CD4-positive, CD25-positive, alpha-beta regulatory T cell (primary cell): ENCODE measurements at regions not wholly inside any gene's neighbourhood (a gene's known extent, or its start where the extent isn't known, plus 50 kb on each side); places are given as distances from the start of the nearest gene placed in this dataset.

Experiments
- ATAC-seq, 2 donors: fragments of 150-1000 bp; cut with Tn5 transposase; one replicate each; pipeline ENCODE4 v1.10.0; 2021; ENCODE audit warnings: low read depth in 2 of 2, moderate number of reproducible peaks in 2 of 2, moderate library complexity in 1 of 2
- DNase-seq, 3 donors: peaks; one replicate each; pipeline versions ENCODE4 v3.0.0 to v3.0.0-alpha.2; 2012 to 2022; ENCODE audit warnings: mixed read lengths in 1 of 3
- H3K27ac ChIP-seq: one replicate; pipeline ENCODE4 v1.7.0; 2013; ENCODE audit warnings: mild to moderate bottlenecking, low read length; ENCODE audit not compliant: insufficient read depth, poor library complexity, severe bottlenecking
- H3K27me3 ChIP-seq: one replicate; pipeline ENCODE4 v1.7.0; 2013; ENCODE audit warnings: low read length; ENCODE audit not compliant: control insufficient read depth, insufficient read depth
- H3K36me3 ChIP-seq: one replicate; pipeline ENCODE4 v1.7.0; 2013; ENCODE audit warnings: mild to moderate bottlenecking, low read length, moderate library complexity; ENCODE audit not compliant: control insufficient read depth, insufficient read depth
- H3K4me1 ChIP-seq: 2 replicates; pipeline ENCODE4 v1.7.0; 2013; ENCODE audit warnings: mild to moderate bottlenecking, low read length; ENCODE audit not compliant: insufficient read depth, control insufficient read depth, poor library complexity, severe bottlenecking
- H3K4me3 ChIP-seq: one replicate; pipeline ENCODE4 v1.7.0; 2013; ENCODE audit warnings: low read depth, mild to moderate bottlenecking, low read length, moderate library complexity
- H3K9me3 ChIP-seq, 2 experiments: 1 replicate in 1 of 2; 2 replicates in 1 of 2; pipeline ENCODE4 v1.7.0; 2013; ENCODE audit warnings: low read length in 2 of 2, mild to moderate bottlenecking in 1 of 2, moderate library complexity in 1 of 2; ENCODE audit not compliant: control insufficient read depth in 2 of 2
- H3K27ac Mint-ChIP-seq, 3 donors: one replicate each; pipeline ENCODE4 v1.8.0; 2020 to 2022; ENCODE audit warnings: mild to moderate bottlenecking in 3 of 3, mixed read lengths in 3 of 3, moderate library complexity in 2 of 3
- H3K27me3 Mint-ChIP-seq: one replicate; pipeline ENCODE4 v1.8.0; 2022; ENCODE audit warnings: mild to moderate bottlenecking, mixed read lengths
- H3K36me3 Mint-ChIP-seq: one replicate; pipeline ENCODE4 v1.8.0; 2020; ENCODE audit warnings: mixed read lengths
- H3K4me1 Mint-ChIP-seq, 4 donors: one replicate each; pipeline ENCODE4 v1.8.0; 2020 to 2022; ENCODE audit warnings: mixed read lengths in 4 of 4, mild to moderate bottlenecking in 1 of 4
- H3K4me3 Mint-ChIP-seq, 4 donors: one replicate each; pipeline ENCODE4 v1.8.0; 2020 to 2022; ENCODE audit warnings: mild to moderate bottlenecking in 4 of 4, mixed read lengths in 4 of 4, moderate library complexity in 3 of 4
- H3K9me3 Mint-ChIP-seq, 7 donors: one replicate each; pipeline ENCODE4 v1.8.0; 2020 to 2022; ENCODE audit warnings: mixed read lengths in 7 of 7, mild to moderate bottlenecking in 3 of 7, moderate library complexity in 2 of 7

- ATAC-seq (no peak), DNase-seq (no peak)
- Histone ChIP-seq H3K4me3 (no peak overlapping the region), H3K4me1 (peaks cover 5% of the 10 kb centered on the region), H3K9me3 (peaks cover 0 to 4% of the 10 kb centered on the region in 2 experiments), H3K27ac (no peak overlapping the region), H3K27me3 (peaks cover 2% of the 10 kb centered on the region), H3K36me3 (no peaks in the 10 kb centered on the region)
- Mint-ChIP-seq H3K27me3 (no peaks in the 10 kb centered on the region), H3K36me3 (peaks cover 6% of the 10 kb centered on the region), H3K4me3 (no peak overlapping the region), H3K9me3 (peaks cover 0 to 7% (median 4%) of the 10 kb centered on the region in 7 donors), H3K27ac (no peak overlapping the region), H3K4me1 (peaks cover 0 to 19% (median 1%) of the 10 kb centered on the region in 4 donors)
These were observed 640.9 kb downstream of the NPHP4 start for GRCh38 chr1:5351366-5351765.

- DNase-seq (no peak), ATAC-seq (no peak)
- Histone ChIP-seq H3K4me1 (peaks cover 5% of the 10 kb centered on the region), H3K27me3 (no peaks in the 10 kb centered on the region), H3K27ac (no peak overlapping the region), H3K36me3 (no peaks in the 10 kb centered on the region), H3K4me3 (no peak overlapping the region), H3K9me3 (no peaks in the 10 kb centered on the region)
- Mint-ChIP-seq H3K4me1 (peaks cover 0 to 19% (median 3%) of the 10 kb centered on the region in 4 donors), H3K27me3 (no peaks in the 10 kb centered on the region), H3K27ac (peak overlapping the region in 1 of 3 donors; percentile 66), H3K36me3 (peaks cover 6% of the 10 kb centered on the region), H3K4me3 (no peak overlapping the region), H3K9me3 (peaks cover 0 to 2% (median 0%) of the 10 kb centered on the region in 7 donors)
These were observed 642.7 kb downstream of the NPHP4 start for GRCh38 chr1:5349526-5349925.

- Mint-ChIP-seq H3K27me3 (no peaks in the 10 kb centered on the region), H3K4me1 (peaks cover 0 to 19% (median 3%) of the 10 kb centered on the region in 4 donors), H3K9me3 (peaks cover 0 to 2% (median 0%) of the 10 kb centered on the region in 7 donors), H3K4me3 (no peak overlapping the region), H3K36me3 (peaks cover 6% of the 10 kb centered on the region), H3K27ac (peak overlapping the region in 1 of 3 donors; percentile 66)
- Histone ChIP-seq H3K9me3 (no peaks in the 10 kb centered on the region), H3K4me1 (peaks cover 5% of the 10 kb centered on the region), H3K4me3 (no peak overlapping the region), H3K27me3 (no peaks in the 10 kb centered on the region), H3K27ac (no peak overlapping the region), H3K36me3 (no peaks in the 10 kb centered on the region)
- DNase-seq (peak in 2 of 3 donors; percentile 7 to 19), ATAC-seq (no peak)
These were observed 643.3 kb downstream of the NPHP4 start for GRCh38 chr1:5348732-5349465.

GRCh38 chr1:5347726-5348125 is 644.5 kb downstream of the NPHP4 start:
- DNase-seq (no peak), ATAC-seq (no peak)
- H3K27ac Mint-ChIP-seq = peak overlapping the region in 1 of 3 donors; percentile 23
- Histone ChIP-seq H3K4me3 (no peak overlapping the region), H3K9me3 (no peaks in the 10 kb centered on the region), H3K36me3 (no peaks in the 10 kb centered on the region), H3K27me3 (no peaks in the 10 kb centered on the region), H3K4me1 (peaks cover 5% of the 10 kb centered on the region), H3K27ac (no peak overlapping the region)
- peaks cover 0 to 2% (median 0%) of the 10 kb centered on the region in 7 donors for H3K9me3 Mint-ChIP-seq
- H3K27me3 Mint-ChIP-seq = no peaks in the 10 kb centered on the region
- H3K4me1 Mint-ChIP-seq = peaks cover 0 to 19% (median 3%) of the 10 kb centered on the region in 4 donors
- no peak overlapping the region for H3K4me3 Mint-ChIP-seq
- peaks cover 6% of the 10 kb centered on the region for H3K36me3 Mint-ChIP-seq

- no peak for ATAC-seq
- DNase-seq = no peak
- Histone ChIP-seq H3K36me3 (no peaks in the 10 kb centered on the region), H3K27ac (no peak overlapping the region), H3K9me3 (no peaks in the 10 kb centered on the region), H3K27me3 (no peaks in the 10 kb centered on the region), H3K4me3 (no peak overlapping the region), H3K4me1 (peaks cover 5% of the 10 kb centered on the region)
- H3K27me3 Mint-ChIP-seq = no peaks in the 10 kb centered on the region
- peaks cover 0 to 27% (median 8%) of the 10 kb centered on the region in 4 donors for H3K4me1 Mint-ChIP-seq
- no peak overlapping the region for H3K27ac Mint-ChIP-seq
- peaks cover 6% of the 10 kb centered on the region for H3K36me3 Mint-ChIP-seq
- H3K9me3 Mint-ChIP-seq = peaks cover 0 to 4% (median 0%) of the 10 kb centered on the region in 7 donors
- H3K4me3 Mint-ChIP-seq = no peak overlapping the region
These were observed 646.7 kb downstream of the NPHP4 start for GRCh38 chr1:5345556-5345955.

- H3K27me3 Mint-ChIP-seq = peaks cover under 1% of the 10 kb centered on the region
- peaks cover 0 to 4% (median 0%) of the 10 kb centered on the region in 7 donors for H3K9me3 Mint-ChIP-seq
- ATAC-seq (no peak), DNase-seq (no peak)
- Histone ChIP-seq H3K9me3 (no peaks in the 10 kb centered on the region), H3K36me3 (no peaks in the 10 kb centered on the region), H3K4me3 (no peak overlapping the region), H3K27me3 (no peaks in the 10 kb centered on the region), H3K4me1 (no peaks in the 10 kb centered on the region), H3K27ac (no peak overlapping the region)
- H3K4me1 Mint-ChIP-seq = peaks cover 0 to 21% (median 9%) of the 10 kb centered on the region in 4 donors
- H3K36me3 Mint-ChIP-seq = peaks cover 6% of the 10 kb centered on the region
- H3K27ac Mint-ChIP-seq = peak overlapping the region in 1 of 3 donors; percentile 41
- H3K4me3 Mint-ChIP-seq = no peak overlapping the region
These were observed 648.8 kb downstream of the NPHP4 start for GRCh38 chr1:5343256-5344020.

GRCh38 chr1:5342830-5343229 is 649.4 kb downstream of the NPHP4 start:
- Mint-ChIP-seq H3K27ac (no peak overlapping the region), H3K9me3 (peaks cover 0 to 4% (median 0%) of the 10 kb centered on the region in 7 donors), H3K27me3 (peaks cover 5% of the 10 kb centered on the region), H3K4me1 (peaks cover under 1 to 27% (median 12%) of the 10 kb centered on the region in 4 donors), H3K4me3 (no peak overlapping the region), H3K36me3 (peaks cover 6% of the 10 kb centered on the region)
- no peaks in the 10 kb centered on the region for H3K36me3 ChIP-seq
- no peaks in the 10 kb centered on the region for H3K9me3 ChIP-seq
- no peaks in the 10 kb centered on the region for H3K4me1 ChIP-seq
- no peaks in the 10 kb centered on the region for H3K27me3 ChIP-seq
- ATAC-seq (no peak), DNase-seq (no peak)
- no peak overlapping the region for H3K4me3 ChIP-seq
- H3K27ac ChIP-seq = no peak overlapping the region
